ENCODE measurements at regions not wholly inside any gene's neighbourhood (a gene's known extent, or its start where the extent isn't known, plus 50 kb on each side); places are given as distances from the start of the nearest gene placed in this dataset.

- TF ChIP-seq, protein P1, sequence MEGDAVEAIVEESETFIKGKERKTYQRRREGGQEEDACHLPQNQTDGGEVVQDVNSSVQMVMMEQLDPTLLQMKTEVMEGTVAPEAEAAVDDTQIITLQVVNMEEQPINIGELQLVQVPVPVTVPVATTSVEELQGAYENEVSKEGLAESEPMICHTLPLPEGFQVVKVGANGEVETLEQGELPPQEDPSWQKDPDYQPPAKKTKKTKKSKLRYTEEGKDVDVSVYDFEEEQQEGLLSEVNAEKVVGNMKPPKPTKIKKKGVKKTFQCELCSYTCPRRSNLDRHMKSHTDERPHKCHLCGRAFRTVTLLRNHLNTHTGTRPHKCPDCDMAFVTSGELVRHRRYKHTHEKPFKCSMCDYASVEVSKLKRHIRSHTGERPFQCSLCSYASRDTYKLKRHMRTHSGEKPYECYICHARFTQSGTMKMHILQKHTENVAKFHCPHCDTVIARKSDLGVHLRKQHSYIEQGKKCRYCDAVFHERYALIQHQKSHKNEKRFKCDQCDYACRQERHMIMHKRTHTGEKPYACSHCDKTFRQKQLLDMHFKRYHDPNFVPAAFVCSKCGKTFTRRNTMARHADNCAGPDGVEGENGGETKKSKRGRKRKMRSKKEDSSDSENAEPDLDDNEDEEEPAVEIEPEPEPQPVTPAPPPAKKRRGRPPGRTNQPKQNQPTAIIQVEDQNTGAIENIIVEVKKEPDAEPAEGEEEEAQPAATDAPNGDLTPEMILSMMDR (IDR thresholded peaks at IDR 0.05; ENCODE audit: insufficient read depth, low read depth, low read length) = no peak
- no peak for TF ChIP-seq EZH2 (IDR thresholded peaks at IDR 0.05; ENCODE audit: insufficient read depth, low read length)
Observed at GRCh38 chr9:107815782-107816560, 326.4 kb upstream of the KLF4 start.

Measured in astrocyte (in vitro differentiated cells and primary cell).